ENCODE measurements at regions not wholly inside any gene's neighbourhood (a gene's known extent, or its start where the extent isn't known, plus 50 kb on each side); places are given as distances from the start of the nearest gene placed in this dataset.

DNA sequence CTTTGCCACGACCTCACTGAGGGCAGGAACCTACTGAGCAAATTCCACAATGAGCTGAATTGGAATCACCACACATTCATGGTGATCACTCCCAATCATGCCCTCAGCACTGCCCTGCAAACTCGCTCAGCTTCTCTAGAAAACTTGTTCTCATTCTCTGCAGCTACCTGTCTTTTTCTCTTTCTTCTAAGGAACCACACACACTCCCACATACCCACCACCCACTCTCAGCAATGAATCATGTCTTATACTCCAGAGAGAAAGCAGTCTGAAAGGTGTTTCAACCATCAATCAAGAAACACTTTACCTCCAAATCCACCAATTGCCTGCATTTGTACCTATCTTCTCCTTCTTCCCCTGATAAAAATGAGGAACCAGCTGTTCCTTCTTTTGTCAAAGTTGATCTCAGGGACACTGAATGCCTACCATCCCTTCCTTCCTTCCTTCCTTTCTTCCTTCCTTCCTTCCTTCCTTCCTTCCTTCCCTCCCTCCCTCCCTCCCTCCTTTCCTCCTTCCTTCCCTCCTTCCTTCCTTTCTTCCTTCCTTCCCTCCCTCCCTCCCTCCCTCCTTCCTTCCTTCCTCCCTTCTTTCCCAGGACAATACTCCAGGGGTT is 84.6 kb upstream of the SGK1 start:
- no peaks in the 10 kb centered on the region for H3K4me1 ChIP-seq
- ATAC-seq (no peak), DNase-seq (no peak), FAIRE-seq (no peak)
- 87 to 96% methylated on average over 2 of the region's 2 CpGs for WGBS, 2 donors
- no peaks in the 10 kb centered on the region for H3K27me3 ChIP-seq
- H3K9me3 ChIP-seq = no peaks in the 10 kb centered on the region
- no peaks in the 10 kb centered on the region for H3K36me3 ChIP-seq
- intact Hi-C loops (cut with DNase I) = no loop called here
- H3K27ac ChIP-seq = no peak overlapping the region
- no peak overlapping the region for H3K4me3 ChIP-seq
- TF ChIP-seq, protein P1, sequence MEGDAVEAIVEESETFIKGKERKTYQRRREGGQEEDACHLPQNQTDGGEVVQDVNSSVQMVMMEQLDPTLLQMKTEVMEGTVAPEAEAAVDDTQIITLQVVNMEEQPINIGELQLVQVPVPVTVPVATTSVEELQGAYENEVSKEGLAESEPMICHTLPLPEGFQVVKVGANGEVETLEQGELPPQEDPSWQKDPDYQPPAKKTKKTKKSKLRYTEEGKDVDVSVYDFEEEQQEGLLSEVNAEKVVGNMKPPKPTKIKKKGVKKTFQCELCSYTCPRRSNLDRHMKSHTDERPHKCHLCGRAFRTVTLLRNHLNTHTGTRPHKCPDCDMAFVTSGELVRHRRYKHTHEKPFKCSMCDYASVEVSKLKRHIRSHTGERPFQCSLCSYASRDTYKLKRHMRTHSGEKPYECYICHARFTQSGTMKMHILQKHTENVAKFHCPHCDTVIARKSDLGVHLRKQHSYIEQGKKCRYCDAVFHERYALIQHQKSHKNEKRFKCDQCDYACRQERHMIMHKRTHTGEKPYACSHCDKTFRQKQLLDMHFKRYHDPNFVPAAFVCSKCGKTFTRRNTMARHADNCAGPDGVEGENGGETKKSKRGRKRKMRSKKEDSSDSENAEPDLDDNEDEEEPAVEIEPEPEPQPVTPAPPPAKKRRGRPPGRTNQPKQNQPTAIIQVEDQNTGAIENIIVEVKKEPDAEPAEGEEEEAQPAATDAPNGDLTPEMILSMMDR (IDR thresholded peaks at IDR 0.05) = no peak

- Histone ChIP-seq H3K4me1 (no peaks in the 10 kb centered on the region), H3K36me3 (no peaks in the 10 kb centered on the region), H3K27ac (no peak overlapping the region), H3K4me3 (no peak overlapping the region), H3K27me3 (no peaks in the 10 kb centered on the region), H3K9me3 (no peaks in the 10 kb centered on the region)
- 56 to 59% methylated on average over 2 of the region's 2 CpGs for WGBS, 2 donors
- ATAC-seq (peak in 1 of 4 donors; percentile 35), FAIRE-seq (no peak), DNase-seq (no peak)
- TF ChIP-seq, protein P1 (IDR thresholded peaks at IDR 0.05) = no peak
- intact Hi-C loops (cut with DNase I) = no loop called here
Observed at GRCh38 chr6:134400941-134401340, 83.0 kb upstream of the SGK1 start.

- WGBS, 2 donors = 72 to 74% methylated on average over 6 of the region's 6 CpGs
- ATAC-seq = peak in 2 of 4 donors; percentile 27 to 35
Observed at GRCh38 chr6:134398453-134398852, 80.5 kb upstream of the SGK1 start.

GRCh38 chr6:134397676-134398075 is 79.8 kb upstream of the SGK1 start:
- DNase-seq = no peak
- TF ChIP-seq, protein P1 (IDR thresholded peaks at IDR 0.05) = no peak
- WGBS, 2 donors = 82 to 85% methylated on average over 5 of the region's 5 CpGs
- no peak overlapping the region for H3K4me3 ChIP-seq
- no peaks in the 10 kb centered on the region for H3K27me3 ChIP-seq
- H3K4me1 ChIP-seq = no peaks in the 10 kb centered on the region
- no peak for ATAC-seq
- no peaks in the 10 kb centered on the region for H3K36me3 ChIP-seq
- no peaks in the 10 kb centered on the region for H3K9me3 ChIP-seq
- intact Hi-C loops (cut with DNase I) = no loop called here
- no peak overlapping the region for H3K27ac ChIP-seq
- no peak for FAIRE-seq

More at GRCh38 chr6:134398453-134398852, 80.5 kb upstream of the SGK1 start:
- intact Hi-C loops (cut with DNase I) = no loop called here
- H3K4me3 ChIP-seq = no peak overlapping the region
- H3K36me3 ChIP-seq = no peaks in the 10 kb centered on the region
- H3K27me3 ChIP-seq = no peaks in the 10 kb centered on the region
- DNase-seq (peak in 1 of 6 donors; percentile 28), FAIRE-seq (no peak)
- H3K27ac ChIP-seq = no peak overlapping the region
- H3K9me3 ChIP-seq = no peaks in the 10 kb centered on the region
- no peaks in the 10 kb centered on the region for H3K4me1 ChIP-seq
- TF ChIP-seq, protein P1 (IDR thresholded peaks at IDR 0.05) = no peak

- H3K36me3 ChIP-seq = no peaks in the 10 kb centered on the region
- TF ChIP-seq, protein P1 (IDR thresholded peaks at IDR 0.05) = no peak
- H3K27me3 ChIP-seq = no peaks in the 10 kb centered on the region
- H3K9me3 ChIP-seq = no peaks in the 10 kb centered on the region
- 79 to 95% methylated on average over 1 of the region's 1 CpG for WGBS, 2 donors
- no peak overlapping the region for H3K4me3 ChIP-seq
- H3K4me1 ChIP-seq = no peaks in the 10 kb centered on the region
- H3K27ac ChIP-seq = no peak overlapping the region
- intact Hi-C loops (cut with DNase I) = no loop called here
- FAIRE-seq (no peak), DNase-seq (no peak), ATAC-seq (no peak)
Observed at GRCh38 chr6:134394905-134395304, 77.0 kb upstream of the SGK1 start.
